C4-2B (cell line): ENCODE measurements at regions not wholly inside any gene's neighbourhood (a gene's known extent, or its start where the extent isn't known, plus 50 kb on each side); places are given as distances from the start of the nearest gene placed in this dataset.

Experiments
- H3K27ac ChIP-seq: fragments of 450-650 bp; 2 replicates; pipeline ENCODE4 v1.5.1; 2017
- CTCF ChIP-seq: fragments of 450-650 bp; conservative IDR thresholded peaks from 2 replicates; pipeline ENCODE4 v1.5.1; 2017; ENCODE audit warnings: mild to moderate bottlenecking
- ZFX ChIP-seq: fragments of 450-650 bp; IDR thresholded peaks from 2 replicates; pipeline ENCODE4 v1.6.1; 2017

DNA sequence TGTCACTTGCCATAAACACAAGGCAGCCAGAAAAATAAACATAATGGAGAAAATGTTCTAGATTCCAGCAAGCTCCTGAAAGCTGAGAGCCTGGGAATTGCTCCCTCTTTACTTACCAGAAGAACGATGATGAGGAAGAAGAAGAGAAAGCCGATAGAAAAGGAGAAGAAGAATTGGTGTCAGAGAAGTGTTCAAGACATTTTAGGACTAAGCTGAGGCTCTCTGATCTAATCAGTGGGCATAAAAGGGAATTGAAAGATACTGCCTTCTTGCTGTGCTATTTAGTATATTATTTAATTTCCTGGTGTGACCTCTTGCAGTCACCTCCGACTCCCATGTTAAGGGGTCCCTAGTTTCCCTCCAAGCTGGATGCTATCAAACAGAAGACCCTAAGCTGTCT, 316.6 kb upstream of the JARID2 start:
- no peak overlapping the region for H3K27ac ChIP-seq
- TF ChIP-seq ZFX (no peak), CTCF (no peak)

DNA sequence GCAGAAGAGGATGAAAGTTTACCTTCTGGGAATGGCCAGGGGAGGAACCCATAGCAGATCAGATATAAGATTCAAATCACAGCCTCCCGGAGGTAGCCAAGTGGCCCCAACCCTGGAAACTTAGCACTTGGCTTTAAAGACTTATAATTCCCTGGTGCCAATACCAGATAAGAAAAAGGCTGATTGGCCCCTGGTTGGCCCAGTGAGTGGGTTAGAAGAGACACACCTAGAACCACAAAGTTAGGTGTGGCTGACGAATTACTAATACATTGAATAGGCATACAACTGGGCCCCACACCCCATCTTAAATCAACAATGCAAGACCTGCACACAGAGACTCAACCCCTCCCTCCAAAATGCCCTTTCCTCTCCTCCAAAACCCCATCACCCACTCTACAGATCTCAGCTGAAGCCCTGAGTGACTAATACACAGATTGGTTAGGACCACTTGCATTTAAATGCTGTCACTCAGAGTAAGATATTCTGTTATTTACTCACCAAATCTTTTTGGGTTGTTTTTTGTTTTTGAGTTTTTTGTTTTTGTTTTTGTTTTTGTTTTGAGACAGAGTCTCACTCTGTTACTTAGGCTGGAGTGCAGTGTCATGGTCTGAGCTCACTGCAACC, 315.4 kb upstream of the JARID2 start:
- no peak for TF ChIP-seq ZFX
- no peak for TF ChIP-seq CTCF
- no peak overlapping the region for H3K27ac ChIP-seq

DNA sequence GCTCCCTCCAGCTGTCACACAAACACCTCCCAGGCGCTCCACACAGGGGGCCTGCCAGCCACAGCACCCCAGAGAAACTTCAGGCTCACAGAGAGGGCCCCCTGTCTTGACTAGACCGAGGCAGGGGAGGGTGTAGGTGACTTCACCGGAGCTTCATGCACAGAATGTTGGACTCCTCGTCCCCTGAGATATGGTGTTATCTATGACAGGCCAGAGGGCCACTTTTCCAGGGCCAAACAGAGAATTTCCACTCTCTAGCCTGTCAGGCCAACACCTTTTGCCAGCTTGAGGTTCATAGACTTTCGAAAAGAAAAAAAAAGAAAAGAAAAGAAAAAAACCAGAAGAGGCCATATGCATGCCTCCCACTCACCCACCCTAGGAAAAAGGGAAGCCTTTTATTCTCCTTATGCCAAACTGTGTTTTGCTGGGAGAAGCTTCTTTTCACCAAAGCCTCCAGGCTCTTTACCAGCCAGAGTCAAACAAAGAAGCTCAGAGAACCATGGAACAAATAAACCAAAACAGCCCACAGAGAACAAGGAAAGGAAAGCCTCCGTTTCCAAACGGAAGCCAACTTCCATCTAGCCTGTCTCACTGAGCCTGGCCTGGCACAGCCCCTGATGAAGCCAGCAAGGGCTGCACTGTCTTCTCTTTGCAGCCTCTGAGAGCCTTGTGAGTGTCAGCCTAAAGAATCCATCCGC, 313.2 kb upstream of the JARID2 start:
- TF ChIP-seq CTCF (no peak), ZFX (no peak)
- H3K27ac ChIP-seq: no peak overlapping the region

GRCh38 chr6:14933183-14933544, 312.7 kb upstream of the JARID2 start:
- TF ChIP-seq ZFX (no peak), CTCF (no peak)
- no peak overlapping the region for H3K27ac ChIP-seq

- TF ChIP-seq CTCF (no peak), ZFX (no peak)
- H3K27ac ChIP-seq: no peak overlapping the region
These were observed 311.9 kb upstream of the JARID2 start for GRCh38 chr6:14934013-14934412.

DNA sequence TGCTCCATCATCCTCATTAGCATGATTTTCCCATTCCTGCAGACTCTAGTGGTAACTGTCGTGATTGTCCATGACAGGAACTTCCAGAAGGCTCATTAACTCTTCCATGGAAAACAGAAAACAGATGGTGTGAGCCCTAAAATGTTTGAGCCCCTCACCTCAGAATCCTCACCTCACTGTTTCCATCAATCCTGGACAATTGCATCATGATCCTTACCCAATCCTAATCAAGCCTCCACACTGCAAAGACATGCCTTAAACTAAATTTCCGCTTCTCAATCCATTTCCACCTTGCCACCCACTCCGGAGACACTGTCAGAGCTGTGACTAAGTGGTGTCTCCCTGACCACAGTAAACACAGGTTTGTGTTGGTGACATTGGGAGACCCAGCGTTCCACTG, 311.0 kb upstream of the JARID2 start:
- no peak overlapping the region for H3K27ac ChIP-seq
- TF ChIP-seq CTCF (no peak), ZFX (no peak)

- TF ChIP-seq CTCF: no peak
- no peak overlapping the region for H3K27ac ChIP-seq
These were observed 309.0 kb upstream of the JARID2 start for GRCh38 chr6:14936861-14937260.
